GM21367 (cell line): ENCODE measurements at regions not wholly inside any gene's neighbourhood (a gene's known extent, or its start where the extent isn't known, plus 50 kb on each side); places are given as distances from the start of the nearest gene placed in this dataset.
"Not testable (repeated sequence)": the region's sequence is repeated elsewhere in the genome, so short reads cannot be mapped to it uniquely, and the experiment has no call there.

ENCODE experiments used
- ATAC-seq: cut with Tn5 transposase; IDR thresholded peaks from one replicate; pipeline ENCODE4 v1.9.1; 2021; ENCODE audit not compliant: unreplicated experiment

DNA sequence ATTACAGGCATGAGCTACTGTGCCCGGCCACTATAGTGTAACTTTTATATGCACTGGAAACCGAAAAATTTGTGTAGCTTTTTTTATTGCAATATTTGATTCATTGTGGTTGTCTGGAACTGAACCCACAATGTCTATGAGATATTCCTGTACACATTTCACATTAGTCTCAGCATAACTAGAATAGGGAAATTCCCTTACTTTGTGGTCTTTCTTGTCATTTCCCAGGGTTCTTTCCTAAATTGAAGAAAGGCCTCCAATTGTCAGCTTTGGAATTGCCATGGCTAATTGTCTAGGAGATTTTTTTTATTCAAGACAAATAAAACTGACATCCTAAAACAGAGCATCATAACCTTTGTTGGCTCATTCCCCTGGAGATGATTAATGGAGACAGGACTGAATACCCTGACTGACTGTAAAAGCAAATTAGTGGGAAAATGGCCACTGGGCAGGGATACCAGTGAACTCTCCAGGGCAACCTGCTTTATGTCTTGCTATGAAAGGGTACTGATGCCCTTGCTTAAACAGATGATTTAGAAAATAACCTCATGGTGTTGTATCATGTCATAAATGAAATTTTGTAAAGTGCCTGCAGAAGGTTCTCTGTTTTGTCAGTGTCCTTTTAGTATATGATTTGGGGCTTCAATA is 576.9 kb downstream of the RFPL4B start:
- ATAC-seq = no peak

DNA sequence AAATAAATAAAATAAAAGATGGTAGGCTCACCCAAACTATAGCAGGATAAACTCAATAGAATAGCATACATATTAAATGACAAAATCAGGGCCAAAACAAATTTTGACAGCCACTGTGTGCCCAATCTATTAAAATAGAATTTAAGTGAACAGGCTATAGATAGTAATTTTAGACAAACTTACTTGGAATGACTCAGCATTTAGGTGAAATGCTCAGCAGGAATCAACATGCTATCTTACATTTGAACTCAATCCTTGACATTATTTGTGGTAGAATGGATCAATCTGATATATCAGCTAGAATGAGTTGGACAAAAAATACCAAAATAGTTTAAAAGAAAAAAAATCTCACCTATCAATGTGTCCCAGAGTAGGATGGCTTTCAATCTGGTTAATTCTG is 578.6 kb downstream of the RFPL4B start:
- no peak for ATAC-seq

GRCh38 chr6:112927641-112928320 is 580.7 kb downstream of the RFPL4B start:
- no peak for ATAC-seq

DNA sequence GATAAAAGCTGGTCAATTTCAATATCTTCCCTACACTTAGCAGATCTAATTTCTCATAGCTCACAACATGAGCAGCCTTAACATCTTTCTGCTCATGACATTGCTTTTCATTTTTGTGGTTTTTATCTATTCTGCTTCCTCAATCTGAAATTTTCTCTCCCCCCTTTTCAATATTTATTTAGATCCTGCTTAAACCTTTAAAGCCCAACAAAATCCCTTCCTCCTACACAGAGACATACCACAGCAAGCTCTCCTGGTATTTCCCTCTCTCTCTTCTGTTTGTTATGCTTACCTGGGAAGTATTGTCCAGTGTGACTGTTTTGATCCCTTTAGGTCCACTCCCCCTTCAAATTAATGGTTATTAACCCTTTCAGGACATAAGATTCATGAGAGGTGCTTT is 582.5 kb downstream of the RFPL4B start:
- ATAC-seq = no peak

GRCh38 chr6:112931832-112932231 is 584.7 kb downstream of the RFPL4B start:
- no peak for ATAC-seq

DNA sequence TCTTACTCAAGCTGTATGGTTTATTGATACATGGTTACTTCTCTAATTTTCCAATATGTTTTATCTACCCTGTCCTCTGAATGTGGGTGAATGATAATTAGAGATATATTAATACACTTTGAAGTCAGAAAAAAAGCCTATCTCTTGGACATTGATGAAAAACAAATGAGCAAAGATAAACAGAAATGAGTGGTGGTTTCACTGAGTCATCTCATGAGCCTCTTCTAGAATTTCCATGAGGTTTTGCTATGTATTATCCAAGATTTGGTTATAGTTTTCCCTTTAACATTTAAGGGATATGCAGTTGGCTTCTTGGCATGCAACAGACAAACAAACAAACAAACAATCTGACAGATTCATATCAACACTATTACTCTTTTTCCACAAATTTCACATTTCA is 586.8 kb downstream of the RFPL4B start:
- ATAC-seq = no peak

GRCh38 chr6:112934433-112935327 is 587.5 kb downstream of the RFPL4B start:
- ATAC-seq = no peak

DNA sequence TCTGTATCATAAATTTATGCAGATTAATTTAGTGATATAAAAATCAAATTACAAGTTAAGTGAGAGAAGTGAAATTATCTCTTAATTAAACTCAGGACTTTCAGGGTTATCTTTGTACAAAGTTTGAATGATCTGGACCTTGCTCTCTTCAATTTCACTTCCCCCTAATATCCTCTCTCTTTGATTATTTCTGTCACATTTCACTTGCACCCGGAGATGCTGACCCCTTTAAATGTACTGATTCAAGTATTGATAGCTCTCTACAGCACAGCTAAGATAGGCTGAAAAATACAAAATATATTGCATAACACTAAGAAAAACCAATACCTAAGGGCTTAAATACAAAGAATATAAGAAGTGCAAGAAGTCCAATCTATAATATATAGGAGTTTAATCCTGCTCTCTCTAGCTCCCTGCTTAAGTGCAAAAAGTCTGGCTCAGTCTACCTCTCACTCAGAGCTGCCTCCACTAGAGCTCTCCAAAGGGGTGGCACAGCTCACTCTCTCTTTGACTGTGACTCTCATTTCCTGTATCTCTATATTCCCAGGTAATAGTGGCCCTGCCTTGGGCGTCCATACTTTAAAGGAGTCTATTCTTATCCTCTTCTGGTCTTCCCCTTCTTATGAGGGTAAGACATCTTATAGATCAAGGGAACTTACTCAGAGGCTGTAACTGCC is 588.4 kb downstream of the RFPL4B start:
- ATAC-seq = no peak

DNA sequence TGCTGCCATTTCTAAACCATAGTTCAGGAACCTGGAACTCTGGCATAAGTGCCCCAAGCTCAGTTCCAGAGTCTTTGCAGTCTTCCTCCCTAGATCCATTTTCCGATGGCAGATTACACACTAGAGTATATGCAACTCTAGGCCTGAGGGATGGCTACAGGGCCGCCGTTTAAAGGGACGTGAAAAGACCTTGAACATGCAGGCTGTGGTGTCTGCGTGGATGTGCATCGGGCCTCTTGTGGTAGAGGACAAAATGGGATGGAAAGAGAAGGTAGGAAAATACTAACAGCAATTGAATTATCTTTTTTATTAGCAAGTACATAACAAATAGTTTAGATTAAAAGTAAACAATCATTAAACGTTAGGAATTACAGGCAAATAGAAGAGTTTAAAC is 588.9 kb downstream of the RFPL4B start:
- no peak for ATAC-seq

DNA sequence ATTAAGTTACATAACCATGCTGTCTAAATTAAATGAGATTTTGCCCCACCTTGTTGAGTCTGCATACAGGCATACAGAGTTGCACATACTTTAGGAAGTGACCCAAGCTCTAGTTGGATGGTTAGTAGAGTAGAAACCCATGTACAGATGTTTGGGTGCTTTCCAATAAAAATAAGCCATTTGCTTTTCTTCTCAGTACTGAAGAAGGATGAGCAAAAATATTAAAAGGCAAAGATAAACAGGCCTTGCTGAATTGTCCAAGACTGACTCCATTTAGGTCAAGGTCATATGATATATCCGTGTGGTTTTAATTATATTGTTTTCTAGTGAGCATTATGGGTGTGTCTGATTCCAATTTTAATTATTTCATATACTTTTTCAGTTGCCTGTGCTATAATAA is 589.4 kb downstream of the RFPL4B start:
- ATAC-seq = no peak

DNA sequence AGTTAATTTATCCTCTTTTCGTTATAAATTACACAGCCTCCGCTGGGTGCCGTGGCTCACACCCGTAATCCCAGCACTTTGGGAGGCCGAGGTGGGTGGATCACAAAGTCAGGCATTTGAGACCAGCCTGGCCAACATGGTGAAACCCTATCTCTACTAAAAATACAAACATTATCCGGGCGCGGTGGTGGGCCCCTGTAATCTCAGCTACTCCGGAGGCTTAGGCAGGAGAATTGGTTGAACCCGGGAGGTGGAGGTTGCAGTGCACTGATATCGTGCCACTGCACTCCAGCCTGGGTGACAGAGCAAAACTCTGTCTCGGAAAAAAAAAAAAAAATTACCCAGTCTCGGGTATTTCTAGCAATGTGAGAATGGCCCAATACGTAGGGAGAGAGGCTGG is 590.6 kb downstream of the RFPL4B start:
- not testable (repeated sequence) for ATAC-seq

DNA sequence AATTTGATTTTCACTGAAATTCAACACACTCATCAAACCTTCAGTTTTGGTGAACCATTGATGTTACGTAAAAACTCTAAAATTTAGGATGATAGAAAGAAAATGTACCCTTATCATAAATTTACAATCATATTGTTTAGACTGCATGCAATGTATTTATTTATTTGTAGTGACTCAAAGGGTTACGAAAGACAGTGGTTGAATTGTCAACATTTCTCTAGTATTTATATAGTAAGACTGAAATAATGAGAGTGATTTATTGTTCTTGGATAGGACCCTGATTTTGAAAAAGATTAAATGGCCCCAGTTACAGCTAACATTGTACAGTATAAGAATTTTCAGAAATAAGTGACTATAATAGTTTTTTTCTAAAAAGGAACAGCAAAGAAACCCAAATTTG is 591.5 kb downstream of the RFPL4B start:
- ATAC-seq = no peak

DNA sequence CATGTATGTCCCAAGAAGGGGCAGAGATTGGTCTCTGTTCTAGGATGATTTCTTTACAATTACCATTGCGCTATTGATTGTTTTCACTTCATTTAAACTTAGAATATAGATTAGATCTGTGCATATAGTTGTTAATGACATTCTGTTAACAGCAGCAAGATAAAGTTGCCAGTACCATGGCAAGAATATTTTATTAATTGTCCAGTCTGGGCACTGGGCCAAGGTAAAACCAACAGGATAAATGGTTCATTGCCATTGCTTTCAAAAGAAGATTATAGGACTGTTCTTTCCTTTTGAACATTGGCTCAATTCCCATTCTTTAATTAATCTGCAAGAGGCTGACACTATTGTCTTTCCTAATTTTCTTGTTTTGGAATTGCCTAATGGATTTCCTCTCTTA is 592.4 kb downstream of the RFPL4B start:
- no peak for ATAC-seq

DNA sequence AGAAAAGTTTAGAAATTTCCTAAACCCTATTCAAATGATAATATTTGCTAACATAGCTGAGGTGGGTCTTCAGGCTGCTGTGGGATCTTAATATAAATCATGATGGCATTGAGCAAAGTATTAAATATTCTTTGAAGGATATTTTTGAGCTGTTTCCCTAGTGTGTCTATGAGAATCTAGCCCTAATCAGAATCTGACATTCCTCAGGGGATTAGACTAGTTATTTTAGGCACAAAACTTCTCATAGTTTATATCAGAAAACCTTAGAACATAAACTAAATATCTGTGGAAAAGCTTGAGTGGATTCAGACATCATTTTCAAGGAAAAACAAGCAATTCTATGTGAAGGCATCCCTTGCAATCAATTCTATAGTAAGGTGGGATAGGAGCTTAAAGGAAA is 594.5 kb downstream of the RFPL4B start:
- ATAC-seq = no peak

DNA sequence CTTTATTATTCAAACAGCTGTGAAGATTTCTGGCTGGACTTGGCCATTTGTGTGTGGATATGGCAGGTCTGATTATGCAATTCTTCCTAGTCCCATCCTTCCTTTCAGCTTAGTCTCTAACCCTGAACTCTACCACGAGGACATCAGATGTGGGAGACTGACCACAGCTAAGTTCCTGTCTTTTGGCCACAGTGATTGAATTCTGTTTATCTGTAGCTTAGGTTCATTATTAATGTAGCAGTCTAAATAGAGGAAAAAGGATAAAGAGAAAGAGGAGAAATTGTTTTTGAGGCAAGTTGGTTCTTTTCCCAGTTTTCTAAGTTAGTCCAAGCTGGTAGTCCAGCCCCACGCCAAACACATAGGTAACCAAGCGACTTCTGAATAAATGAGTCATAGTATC is 598.9 kb downstream of the RFPL4B start:
- ATAC-seq = no peak

DNA sequence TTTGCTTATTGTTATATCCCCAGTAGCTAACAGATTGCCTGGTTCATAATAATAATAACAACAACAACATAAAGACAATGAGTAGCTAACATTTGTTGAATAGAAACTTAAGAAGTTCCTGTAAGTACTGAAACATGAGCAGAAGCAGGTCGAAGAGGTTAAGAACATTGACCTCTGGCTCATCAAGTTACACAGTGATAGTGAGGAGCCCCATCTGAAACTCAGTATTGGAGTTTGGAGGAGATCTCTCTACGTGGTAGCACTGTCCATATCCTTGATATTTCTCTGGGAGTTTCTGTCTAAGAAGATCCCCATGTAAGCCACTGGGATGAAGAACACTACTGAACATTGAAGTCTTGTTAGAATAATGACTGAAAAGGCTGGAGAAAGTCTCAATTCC is 600.4 kb downstream of the RFPL4B start:
- no peak for ATAC-seq

- ATAC-seq = no peak
These were observed 604.7 kb downstream of the RFPL4B start for GRCh38 chr6:112951829-112952228.

- not testable (repeated sequence) for ATAC-seq
These were observed 608.6 kb downstream of the RFPL4B start for GRCh38 chr6:112955743-112956142.

DNA sequence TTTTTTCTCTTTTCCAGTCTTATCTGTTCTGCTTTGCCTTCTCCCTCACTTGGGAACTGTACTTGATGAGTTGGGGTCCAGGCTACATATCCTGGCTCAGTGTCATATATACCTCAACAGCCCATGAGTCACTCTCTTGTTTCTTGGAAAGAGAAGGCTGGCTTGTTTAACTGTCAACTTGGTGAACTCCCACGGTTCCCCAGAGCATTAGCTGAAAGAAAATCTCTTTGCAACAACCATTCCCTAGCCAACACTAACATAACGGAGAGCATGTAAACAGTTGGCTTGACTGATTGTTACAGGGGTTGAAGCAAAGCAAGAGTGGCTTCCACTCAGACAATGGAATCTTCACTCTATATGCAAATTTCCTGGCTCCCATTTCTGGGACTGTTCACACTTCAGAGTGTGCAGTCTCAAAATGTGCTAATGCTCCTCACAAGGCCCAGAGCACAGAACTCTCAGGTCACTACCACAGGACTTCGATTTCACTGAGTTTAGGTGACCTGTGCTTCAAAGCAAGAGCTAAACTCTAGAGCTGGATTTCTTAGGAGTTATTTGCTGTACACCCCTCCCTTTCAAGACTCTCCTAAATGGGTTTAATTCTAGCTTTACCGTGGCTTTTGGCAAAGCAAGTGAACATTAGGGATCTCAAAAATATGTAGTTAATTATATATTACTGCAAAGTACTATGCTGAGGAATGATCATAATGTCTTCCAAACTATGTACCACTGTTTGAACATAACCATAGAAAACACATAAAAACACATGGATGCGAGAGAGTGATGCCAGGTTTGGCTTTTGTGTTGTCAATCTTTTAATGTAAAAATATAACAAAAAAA is 609.8 kb downstream of the RFPL4B start:
- ATAC-seq = no peak

DNA sequence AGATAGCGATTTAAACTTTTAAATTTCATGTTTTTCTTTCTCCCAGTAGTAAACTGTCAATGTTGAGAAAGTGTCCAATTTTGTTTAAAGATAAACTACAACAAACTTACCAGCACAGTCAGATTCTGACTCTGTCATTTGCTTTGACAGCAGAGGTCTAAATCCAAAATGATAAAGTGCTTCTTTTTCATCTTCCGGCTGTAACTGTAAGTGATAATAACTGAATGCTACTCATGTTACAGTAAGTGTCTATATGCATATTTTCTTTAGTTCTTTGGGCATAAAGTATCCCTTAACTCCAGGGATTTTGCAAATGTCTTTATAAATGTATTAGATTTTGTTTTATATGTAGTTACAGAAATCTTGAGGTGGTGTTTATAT is 610.4 kb downstream of the RFPL4B start:
- ATAC-seq = no peak

GRCh38 chr6:112960130-112960529 is 613.0 kb downstream of the RFPL4B start:
- ATAC-seq = not testable (repeated sequence)
